GM18505 (cell line): ENCODE measurements at regions not wholly inside any gene's neighbourhood (a gene's known extent, or its start where the extent isn't known, plus 50 kb on each side); places are given as distances from the start of the nearest gene placed in this dataset.

ENCODE experiments used
- ATAC-seq: cut with Tn5 transposase; IDR thresholded peaks from one replicate; pipeline ENCODE4 v1.9.1; 2021; ENCODE audit not compliant: unreplicated experiment
- POLR2A ChIP-seq: IDR thresholded peaks from 4 replicates; pipeline ENCODE4 v1.6.1; 2011; ENCODE audit warnings: borderline replicate concordance; ENCODE audit not compliant: insufficient read depth, insufficient read length; ENCODE audit errors: extremely low read depth

- no peak for TF ChIP-seq POLR2A
- peak; percentile 71 for ATAC-seq
Measured at GRCh38 chr12:105783983-105784947, 354.5 kb downstream of the NUAK1 start.

- no peak for TF ChIP-seq POLR2A
Measured at GRCh38 chr12:105793421-105793820, 345.3 kb downstream of the NUAK1 start.

GRCh38 chr12:105798256-105798845, 340.4 kb downstream of the NUAK1 start:
- TF ChIP-seq POLR2A = no peak
- no peak for ATAC-seq

More at GRCh38 chr12:105793421-105793820, 345.3 kb downstream of the NUAK1 start:
- no peak for ATAC-seq

- ATAC-seq = no peak
- TF ChIP-seq POLR2A = no peak
Measured at GRCh38 chr12:105799103-105799502, 339.7 kb downstream of the NUAK1 start.

GRCh38 chr12:105801351-105801750, 337.4 kb downstream of the NUAK1 start:
- no peak for TF ChIP-seq POLR2A
- no peak for ATAC-seq

GRCh38 chr12:105803292-105803691, 335.5 kb downstream of the NUAK1 start:
- no peak for TF ChIP-seq POLR2A
- ATAC-seq = no peak

- no peak for TF ChIP-seq POLR2A
- no peak for ATAC-seq
Measured at GRCh38 chr12:105804591-105805265, 334.0 kb downstream of the NUAK1 start.

GRCh38 chr12:105805730-105806399, 332.9 kb downstream of the NUAK1 start:
- ATAC-seq = no peak
- TF ChIP-seq POLR2A = no peak

GRCh38 chr12:105806400-105806770, 332.4 kb downstream of the NUAK1 start:
- no peak for TF ChIP-seq POLR2A
- no peak for ATAC-seq

GRCh38 chr12:105812366-105812765, 326.4 kb downstream of the NUAK1 start:
- ATAC-seq = no peak

GRCh38 chr12:105813201-105813600, 325.6 kb downstream of the NUAK1 start:
- no peak for TF ChIP-seq POLR2A
- ATAC-seq = no peak

More at GRCh38 chr12:105812366-105812765, 326.4 kb downstream of the NUAK1 start:
- no peak for TF ChIP-seq POLR2A

GRCh38 chr12:105814283-105814682, 324.5 kb downstream of the NUAK1 start:
- TF ChIP-seq POLR2A = no peak
- ATAC-seq = no peak

- no peak for ATAC-seq
Measured at GRCh38 chr12:105819549-105819948, 319.2 kb downstream of the NUAK1 start.

More at GRCh38 chr12:105819549-105819948, 319.2 kb downstream of the NUAK1 start:
- TF ChIP-seq POLR2A = no peak
